Bronchial epithelial cell (primary cell): ENCODE measurements at regions not wholly inside any gene's neighbourhood (a gene's known extent, or its start where the extent isn't known, plus 50 kb on each side); places are given as distances from the start of the nearest gene placed in this dataset.
"Not testable (repeated sequence)": the region's sequence is repeated elsewhere in the genome, so short reads cannot be mapped to it uniquely, and the experiment has no call there.

ENCODE experiments used
- DNase-seq: peaks from one replicate; pipeline ENCODE4 v3.0.0-alpha.2; 2010; ENCODE audit warnings: low read depth
- FAIRE-seq: peaks from 2 replicates; lab custom pipeline; 2011; peaks lifted over from hg19 to GRCh38; lab: Jason Lieb, UNC
- H3K27me3 ChIP-seq: 2 replicates; pipeline ENCODE4 v1.5.1; 2011; ENCODE audit warnings: low read length; ENCODE audit not compliant: control insufficient read depth, insufficient read depth
- H3K36me3 ChIP-seq: 2 replicates; pipeline ENCODE4 v1.5.1; 2011; ENCODE audit warnings: low read length; ENCODE audit not compliant: control insufficient read depth, insufficient read depth
- H3K4me3 ChIP-seq: 2 replicates; pipeline ENCODE4 v1.5.1; 2011; ENCODE audit warnings: mild to moderate bottlenecking, low read depth, low read length, control low read depth
- TF ChIP-seq, protein P1 (sequence below): IDR thresholded peaks from 2 replicates; pipeline ENCODE4 v1.5.1; 2011; ENCODE audit warnings: mild to moderate bottlenecking, moderate library complexity, low read length, control low read depth, inconsistent platforms; ENCODE audit not compliant: insufficient read depth, severe bottlenecking

DNA sequence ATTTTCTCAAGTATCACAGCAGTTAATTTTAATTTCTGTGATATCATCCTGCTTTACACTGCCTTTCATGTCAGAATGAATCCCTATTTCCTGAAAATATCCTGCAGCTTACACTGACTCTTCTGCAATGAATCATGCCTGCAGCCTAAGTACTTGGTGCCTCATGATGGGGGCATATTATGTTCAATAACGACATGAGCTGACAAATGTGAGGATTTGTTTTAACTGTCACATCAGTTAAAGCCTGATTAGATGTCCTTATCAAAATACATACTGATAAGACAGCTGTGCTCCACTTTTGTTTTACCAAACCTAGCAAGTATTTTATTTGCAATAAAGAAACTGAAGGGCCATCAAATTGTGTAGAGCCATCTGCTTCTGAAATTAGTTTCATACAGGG, 359.9 kb upstream of the AGA start:
- Histone ChIP-seq H3K4me3 (no peak overlapping the region), H3K27me3 (no peaks in the 10 kb centered on the region), H3K36me3 (no peaks in the 10 kb centered on the region)
- no peak for FAIRE-seq
- no peak for DNase-seq
- TF ChIP-seq, protein P1, sequence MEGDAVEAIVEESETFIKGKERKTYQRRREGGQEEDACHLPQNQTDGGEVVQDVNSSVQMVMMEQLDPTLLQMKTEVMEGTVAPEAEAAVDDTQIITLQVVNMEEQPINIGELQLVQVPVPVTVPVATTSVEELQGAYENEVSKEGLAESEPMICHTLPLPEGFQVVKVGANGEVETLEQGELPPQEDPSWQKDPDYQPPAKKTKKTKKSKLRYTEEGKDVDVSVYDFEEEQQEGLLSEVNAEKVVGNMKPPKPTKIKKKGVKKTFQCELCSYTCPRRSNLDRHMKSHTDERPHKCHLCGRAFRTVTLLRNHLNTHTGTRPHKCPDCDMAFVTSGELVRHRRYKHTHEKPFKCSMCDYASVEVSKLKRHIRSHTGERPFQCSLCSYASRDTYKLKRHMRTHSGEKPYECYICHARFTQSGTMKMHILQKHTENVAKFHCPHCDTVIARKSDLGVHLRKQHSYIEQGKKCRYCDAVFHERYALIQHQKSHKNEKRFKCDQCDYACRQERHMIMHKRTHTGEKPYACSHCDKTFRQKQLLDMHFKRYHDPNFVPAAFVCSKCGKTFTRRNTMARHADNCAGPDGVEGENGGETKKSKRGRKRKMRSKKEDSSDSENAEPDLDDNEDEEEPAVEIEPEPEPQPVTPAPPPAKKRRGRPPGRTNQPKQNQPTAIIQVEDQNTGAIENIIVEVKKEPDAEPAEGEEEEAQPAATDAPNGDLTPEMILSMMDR: no peak

DNA sequence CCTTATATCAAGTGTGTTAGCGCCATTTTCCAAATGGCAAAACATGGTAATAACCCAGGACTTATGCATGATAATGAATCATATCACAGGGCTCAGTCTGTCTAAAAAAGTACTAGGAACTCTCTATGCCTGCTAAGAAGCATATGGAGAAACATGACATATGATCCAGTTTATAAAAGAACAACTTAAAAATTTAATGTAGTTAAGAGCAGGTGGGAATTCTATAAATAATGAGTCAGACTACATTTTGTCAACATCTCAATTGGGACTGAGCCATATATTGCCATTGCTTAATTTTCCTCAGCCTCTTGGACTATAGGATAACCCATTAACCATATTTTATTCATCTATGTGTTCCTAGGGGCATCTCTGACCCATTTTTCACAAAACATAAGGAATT, 360.4 kb upstream of the AGA start:
- FAIRE-seq: no peak
- Histone ChIP-seq H3K27me3 (no peaks in the 10 kb centered on the region), H3K36me3 (no peaks in the 10 kb centered on the region), H3K4me3 (no peak overlapping the region)
- no peak for DNase-seq
- TF ChIP-seq, protein P1: no peak

DNA sequence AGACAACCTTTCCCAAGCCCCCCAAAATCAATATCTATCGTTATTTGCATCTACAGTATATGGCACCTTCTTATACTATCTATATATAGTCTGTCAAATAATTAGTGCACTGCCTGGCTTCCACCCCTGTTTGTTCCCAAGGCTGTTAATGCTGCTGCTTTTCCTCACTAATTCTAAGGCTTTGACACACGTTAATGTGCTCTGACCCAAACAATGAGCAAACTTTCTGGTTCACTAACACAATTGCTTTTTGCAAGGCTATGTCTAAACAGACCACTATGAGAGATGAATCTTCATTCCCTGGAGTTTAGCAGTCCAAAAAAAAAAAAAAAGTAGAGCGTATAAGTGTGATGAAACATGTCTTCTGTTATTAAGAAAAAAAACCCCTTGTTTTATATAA, 360.9 kb upstream of the AGA start:
- DNase-seq: no peak
- FAIRE-seq: no peak
- Histone ChIP-seq H3K36me3 (no peaks in the 10 kb centered on the region), H3K27me3 (no peaks in the 10 kb centered on the region), H3K4me3 (no peak overlapping the region)
- TF ChIP-seq, protein P1: no peak

DNA sequence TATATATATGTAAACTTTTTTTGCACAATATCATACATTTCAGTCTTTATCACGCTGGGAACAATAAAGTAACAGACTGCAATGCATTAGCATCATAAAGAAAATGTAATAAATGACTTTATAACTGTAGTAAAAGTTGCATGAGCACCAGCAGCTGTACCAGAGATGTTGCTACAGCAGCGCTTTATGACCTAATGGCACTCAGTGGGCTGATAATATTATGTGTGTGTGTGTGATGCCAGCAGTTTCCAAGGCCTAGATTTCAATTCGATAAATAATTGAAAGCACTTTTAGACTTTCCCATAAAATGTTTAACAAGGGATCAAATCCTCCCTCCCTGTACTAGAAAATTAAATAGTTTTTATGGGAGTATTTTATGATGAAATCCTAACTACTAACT, 367.6 kb upstream of the AGA start:
- TF ChIP-seq, protein P1: no peak
- no peak for FAIRE-seq

DNA sequence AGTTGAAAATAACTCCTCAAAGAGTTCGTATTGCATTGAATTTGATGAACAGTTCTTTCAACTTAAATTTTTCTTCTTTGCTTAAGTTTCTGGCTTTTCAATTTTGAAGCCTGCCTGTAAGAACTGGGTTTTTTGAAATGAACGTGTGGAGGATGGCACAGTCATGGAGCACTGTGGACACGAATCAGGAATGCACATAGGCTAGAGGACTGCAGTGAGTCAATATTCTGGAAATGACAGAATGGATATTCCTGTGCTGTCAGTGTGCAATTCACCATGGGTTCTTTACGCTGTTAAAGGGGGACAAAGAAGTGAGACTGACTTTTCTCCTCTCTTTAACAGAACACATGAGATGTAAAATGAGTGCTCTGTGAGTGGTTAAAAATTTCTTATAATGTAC, 368.0 kb upstream of the AGA start:
- TF ChIP-seq, protein P1: no peak
- FAIRE-seq (no peak), DNase-seq (no peak)
- Histone ChIP-seq H3K27me3 (no peaks in the 10 kb centered on the region), H3K4me3 (no peak overlapping the region), H3K36me3 (no peaks in the 10 kb centered on the region)

More for the DNA sequence above, 367.6 kb upstream of the AGA start:
- DNase-seq: no peak
- Histone ChIP-seq H3K4me3 (no peak overlapping the region), H3K36me3 (no peaks in the 10 kb centered on the region), H3K27me3 (no peaks in the 10 kb centered on the region)

DNA sequence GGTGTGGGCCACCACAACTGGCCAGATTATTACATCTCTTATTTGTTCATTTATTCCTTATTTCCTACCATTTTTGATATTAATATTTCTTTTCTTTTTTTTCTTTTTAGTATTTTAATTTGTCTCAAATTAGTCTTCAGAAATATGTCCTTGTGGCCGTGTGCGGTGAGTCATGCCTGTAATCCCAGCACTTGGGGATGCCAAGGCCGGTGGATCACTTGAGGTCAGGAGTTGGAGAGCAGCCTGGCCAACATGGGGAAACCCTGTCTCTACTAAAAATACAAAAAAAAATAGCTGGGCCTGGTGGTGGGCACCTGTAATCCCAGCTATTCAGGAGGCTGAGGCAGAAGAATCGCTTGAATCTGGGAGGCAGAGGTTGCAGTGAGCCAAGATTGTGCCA, 376.2 kb upstream of the AGA start:
- H3K27me3 ChIP-seq, H3K4me3 ChIP-seq, DNase-seq, H3K36me3 ChIP-seq, FAIRE-seq: not testable (repeated sequence)

DNA sequence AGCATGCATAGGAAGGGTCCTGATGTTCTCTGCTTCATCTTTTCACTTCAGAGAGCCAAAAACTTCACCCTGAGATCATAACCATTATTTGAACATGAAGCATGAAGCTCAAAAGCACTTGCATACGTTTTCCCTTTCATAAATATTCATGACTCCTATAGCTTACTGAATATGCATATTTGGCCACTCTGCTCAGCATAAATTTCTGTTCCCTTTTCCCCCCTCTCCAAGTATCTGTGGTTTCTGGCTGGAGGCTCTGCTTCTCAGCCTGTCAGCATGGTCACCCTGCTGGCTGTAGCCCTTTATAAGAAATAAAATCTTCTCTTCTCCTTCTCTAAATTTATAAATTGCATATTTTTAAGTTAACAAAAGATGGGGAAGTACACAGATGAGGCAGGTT, 384.7 kb upstream of the AGA start:
- TF ChIP-seq, protein P1: no peak
- no peak overlapping the region for H3K4me3 ChIP-seq
- H3K36me3 ChIP-seq: no peaks in the 10 kb centered on the region
- FAIRE-seq (no peak), DNase-seq (no peak)
- H3K27me3 ChIP-seq: no peaks in the 10 kb centered on the region
